ENCODE measurements at regions not wholly inside any gene's neighbourhood (a gene's known extent, or its start where the extent isn't known, plus 50 kb on each side); places are given as distances from the start of the nearest gene placed in this dataset.

GRCh38 chr2:220932041-220932440 lies 640.1 kb downstream of the EPHA4 start:
- intact Hi-C loops (cut with micrococcal nuclease) = no loop called here
- Mint-ChIP-seq H3K36me3 (ENCODE audit: low read depth) (no peaks in the 10 kb centered on the region), H3K4me3 (no peak overlapping the region)

GRCh38 chr2:220935789-220936321 lies 636.2 kb downstream of the EPHA4 start:
- Mint-ChIP-seq H3K27ac (no peak overlapping the region), H3K27me3 (ENCODE audit: low read depth) (no peaks in the 10 kb centered on the region), H3K4me3 (no peak overlapping the region), H3K36me3 (ENCODE audit: low read depth) (no peaks in the 10 kb centered on the region), H3K4me1 (ENCODE audit: low read depth) (no peaks in the 10 kb centered on the region), H3K9me3 (no peaks in the 10 kb centered on the region)
- DNase-seq = peak; percentile 15
- CTCF ChIA-PET = no interaction called here
- intact Hi-C loops (cut with micrococcal nuclease) = no loop called here

More at GRCh38 chr2:220932041-220932440, 640.1 kb downstream of the EPHA4 start:
- Mint-ChIP-seq H3K4me1 (ENCODE audit: low read depth) (no peaks in the 10 kb centered on the region), H3K27ac (no peak overlapping the region), H3K9me3 (peaks cover 8% of the 10 kb centered on the region), H3K27me3 (ENCODE audit: low read depth) (no peaks in the 10 kb centered on the region)
- CTCF ChIA-PET = no interaction called here
- DNase-seq = no peak

GRCh38 chr2:220936641-220937197 lies 635.4 kb downstream of the EPHA4 start:
- Mint-ChIP-seq H3K36me3 (ENCODE audit: low read depth) (no peaks in the 10 kb centered on the region), H3K9me3 (no peaks in the 10 kb centered on the region), H3K4me1 (ENCODE audit: low read depth) (no peaks in the 10 kb centered on the region), H3K4me3 (no peak overlapping the region), H3K27ac (no peak overlapping the region), H3K27me3 (ENCODE audit: low read depth) (no peaks in the 10 kb centered on the region)
- CTCF ChIA-PET = no interaction called here
- DNase-seq = no peak
- intact Hi-C loops (cut with micrococcal nuclease) = no loop called here

- Mint-ChIP-seq H3K9me3 (no peaks in the 10 kb centered on the region), H3K27ac (no peak overlapping the region), H3K27me3 (ENCODE audit: low read depth) (no peaks in the 10 kb centered on the region), H3K4me1 (ENCODE audit: low read depth) (no peaks in the 10 kb centered on the region), H3K36me3 (ENCODE audit: low read depth) (no peaks in the 10 kb centered on the region), H3K4me3 (no peak overlapping the region)
- no peak for DNase-seq
- intact Hi-C loops (cut with micrococcal nuclease) = no loop called here
- CTCF ChIA-PET = no interaction called here
Measured at GRCh38 chr2:220937245-220937644, 634.9 kb downstream of the EPHA4 start.

GRCh38 chr2:220940646-220941045 lies 631.5 kb downstream of the EPHA4 start:
- CTCF ChIA-PET = no interaction called here
- no peak overlapping the region for H3K4me3 Mint-ChIP-seq
- intact Hi-C loops (cut with micrococcal nuclease) = no loop called here

GRCh38 chr2:220941683-220942082 lies 630.4 kb downstream of the EPHA4 start:
- CTCF ChIA-PET = no interaction called here
- no peak overlapping the region for H3K4me3 Mint-ChIP-seq
- no peaks in the 10 kb centered on the region for H3K4me1 Mint-ChIP-seq (ENCODE audit: low read depth)
- no peak for DNase-seq
- H3K9me3 Mint-ChIP-seq = no peaks in the 10 kb centered on the region
- H3K27me3 Mint-ChIP-seq (ENCODE audit: low read depth) = no peaks in the 10 kb centered on the region
- intact Hi-C loops (cut with micrococcal nuclease) = no loop called here
- no peak overlapping the region for H3K27ac Mint-ChIP-seq
- no peaks in the 10 kb centered on the region for H3K36me3 Mint-ChIP-seq (ENCODE audit: low read depth)

More at GRCh38 chr2:220940646-220941045, 631.5 kb downstream of the EPHA4 start:
- no peak for DNase-seq
- no peak overlapping the region for H3K27ac Mint-ChIP-seq
- H3K36me3 Mint-ChIP-seq (ENCODE audit: low read depth) = no peaks in the 10 kb centered on the region
- H3K9me3 Mint-ChIP-seq = no peaks in the 10 kb centered on the region
- no peaks in the 10 kb centered on the region for H3K4me1 Mint-ChIP-seq (ENCODE audit: low read depth)
- H3K27me3 Mint-ChIP-seq (ENCODE audit: low read depth) = no peaks in the 10 kb centered on the region

- no peak overlapping the region for H3K4me3 Mint-ChIP-seq
- intact Hi-C loops (cut with micrococcal nuclease) = no loop called here
- no peaks in the 10 kb centered on the region for H3K9me3 Mint-ChIP-seq
- H3K27ac Mint-ChIP-seq = no peak overlapping the region
- H3K4me1 Mint-ChIP-seq (ENCODE audit: low read depth) = no peaks in the 10 kb centered on the region
- peaks cover 7% of the 10 kb centered on the region for H3K27me3 Mint-ChIP-seq (ENCODE audit: low read depth)
- no peak for DNase-seq
- CTCF ChIA-PET = no interaction called here
- no peaks in the 10 kb centered on the region for H3K36me3 Mint-ChIP-seq (ENCODE audit: low read depth)
Measured at GRCh38 chr2:220946552-220946951, 625.6 kb downstream of the EPHA4 start.

- CTCF ChIA-PET = interaction anchor here (1.0 kb wide), 1 partner anchor 10 kb away, joined by 3 read pairs; no protein-coding TSS in a partner anchor
- intact Hi-C loops (cut with micrococcal nuclease) = no loop called here
- peaks cover 7% of the 10 kb centered on the region for H3K27me3 Mint-ChIP-seq (ENCODE audit: low read depth)
Measured at GRCh38 chr2:220948579-220948978, 623.5 kb downstream of the EPHA4 start.

GRCh38 chr2:220949466-220949865 lies 622.6 kb downstream of the EPHA4 start:
- peaks cover 7% of the 10 kb centered on the region for H3K27me3 Mint-ChIP-seq (ENCODE audit: low read depth)
- intact Hi-C loops (cut with micrococcal nuclease) = no loop called here
- peaks cover 2% of the 10 kb centered on the region for H3K9me3 Mint-ChIP-seq
- no peaks in the 10 kb centered on the region for H3K4me1 Mint-ChIP-seq (ENCODE audit: low read depth)
- H3K27ac Mint-ChIP-seq = no peak overlapping the region
- no peaks in the 10 kb centered on the region for H3K36me3 Mint-ChIP-seq (ENCODE audit: low read depth)
- CTCF ChIA-PET = no interaction called here
- H3K4me3 Mint-ChIP-seq = no peak overlapping the region
- no peak for DNase-seq

More at GRCh38 chr2:220948579-220948978, 623.5 kb downstream of the EPHA4 start:
- Mint-ChIP-seq H3K4me3 (no peak overlapping the region), H3K4me1 (ENCODE audit: low read depth) (no peaks in the 10 kb centered on the region), H3K36me3 (ENCODE audit: low read depth) (no peaks in the 10 kb centered on the region), H3K9me3 (peaks cover 2% of the 10 kb centered on the region), H3K27ac (no peak overlapping the region)
- no peak for DNase-seq

- Mint-ChIP-seq H3K4me1 (ENCODE audit: low read depth) (no peaks in the 10 kb centered on the region), H3K9me3 (peaks cover 2% of the 10 kb centered on the region), H3K27ac (no peak overlapping the region), H3K36me3 (ENCODE audit: low read depth) (no peaks in the 10 kb centered on the region), H3K4me3 (no peak overlapping the region), H3K27me3 (ENCODE audit: low read depth) (peaks cover 4% of the 10 kb centered on the region)
- intact Hi-C loops (cut with micrococcal nuclease) = no loop called here
- DNase-seq = no peak
- CTCF ChIA-PET = no interaction called here
Measured at GRCh38 chr2:220955776-220956175, 616.3 kb downstream of the EPHA4 start.

GRCh38 chr2:220956429-220956828 lies 615.7 kb downstream of the EPHA4 start:
- peaks cover 2% of the 10 kb centered on the region for H3K9me3 Mint-ChIP-seq
- no peaks in the 10 kb centered on the region for H3K36me3 Mint-ChIP-seq (ENCODE audit: low read depth)
- H3K27me3 Mint-ChIP-seq (ENCODE audit: low read depth) = peaks cover 4% of the 10 kb centered on the region
- CTCF ChIA-PET = interaction anchor here (0.6 kb wide), 2 partner anchors 393 to 1852 kb away, joined by 3 to 5 read pairs; no protein-coding TSS in a partner anchor
- intact Hi-C loops (cut with micrococcal nuclease) = no loop called here
- H3K4me3 Mint-ChIP-seq = no peak overlapping the region
- no peak for DNase-seq
- H3K27ac Mint-ChIP-seq = peak overlapping the region; percentile 1
- no peaks in the 10 kb centered on the region for H3K4me1 Mint-ChIP-seq (ENCODE audit: low read depth)

- Mint-ChIP-seq H3K4me3 (no peak overlapping the region), H3K36me3 (ENCODE audit: low read depth) (no peaks in the 10 kb centered on the region), H3K4me1 (ENCODE audit: low read depth) (no peaks in the 10 kb centered on the region), H3K27ac (no peak overlapping the region), H3K9me3 (no peaks in the 10 kb centered on the region), H3K27me3 (ENCODE audit: low read depth) (peaks cover 4% of the 10 kb centered on the region)
- intact Hi-C loops (cut with micrococcal nuclease) = no loop called here
- CTCF ChIA-PET = no interaction called here
- no peak for DNase-seq
Measured at GRCh38 chr2:220959391-220959802, 612.7 kb downstream of the EPHA4 start.

- Mint-ChIP-seq H3K4me3 (no peak overlapping the region), H3K27ac (no peak overlapping the region), H3K27me3 (ENCODE audit: low read depth) (peaks cover 4% of the 10 kb centered on the region), H3K4me1 (ENCODE audit: low read depth) (no peaks in the 10 kb centered on the region), H3K36me3 (ENCODE audit: low read depth) (no peaks in the 10 kb centered on the region), H3K9me3 (no peaks in the 10 kb centered on the region)
- DNase-seq = no peak
- CTCF ChIA-PET = no interaction called here
- intact Hi-C loops (cut with micrococcal nuclease) = no loop called here
Measured at GRCh38 chr2:220961143-220961860, 610.8 kb downstream of the EPHA4 start.

Measured in activated naive CD4-positive, alpha-beta T cell treated with anti-CD3 and anti-CD28 coated beads for 36 hours (primary cell).